K562 (cell line): ENCODE measurements at regions not wholly inside any gene's neighbourhood (a gene's known extent, or its start where the extent isn't known, plus 50 kb on each side); places are given as distances from the start of the nearest gene placed in this dataset.

ENCODE experiments used
- ATAC-seq: fragments of 200-7000 bp; cut with Tn5 transposase; 3 replicates; pipeline ENCODE4 v1.9.1; 2020; ENCODE audit warnings: moderate library complexity
- BruUV-seq: library from RNA; stranded (reverse); fragments of 400-500 nt; replicated peaks from 2 replicates; lab custom pipeline; 2021; lab: Mats Ljungman, UMichigan
- CTCF ChIA-PET: fragments of 300-600 bp; formaldehyde crosslinking; extraction: SDS; loops from one replicate; lab custom pipeline; 2021; ENCODE audit warnings: low intra/inter-chr PET ratio; lab: Yijun Ruan, JAX
- POLR2A ChIA-PET: fragments of 300-600, 350-650 bp; sonication (Branson Sonifier 250); formaldehyde crosslinking; extraction: SDS; loops from one replicate; lab custom pipeline; 2021; ENCODE audit warnings: antibody characterized with exemption, inconsistent platforms; lab: Yijun Ruan, JAX
- DNase-seq, 4 experiments: peaks; one replicate each; pipeline versions ENCODE4 v3.0.0 to v3.0.0-alpha.2; 2011 to 2018; ENCODE audit warnings: low spot score in 3 of 4, mixed read lengths in 3 of 4; ENCODE audit errors: extremely low read depth in 1 of 4
- FAIRE-seq: peaks from 2 replicates; lab custom pipeline; 2011; peaks lifted over from hg19 to GRCh38; lab: Jason Lieb, UNC
- H2AFZ ChIP-seq: 2 replicates; pipeline ENCODE4 v1.6.0; 2011; ENCODE audit warnings: low read depth, low read length, control low read depth, inconsistent platforms
- H3K27ac ChIP-seq: fragments of 200-600 bp; 3 replicates; pipeline ENCODE4 v1.8.0; 2011; ENCODE audit warnings: low read depth, mild to moderate bottlenecking, control low read depth, inconsistent platforms, low read length, moderate library complexity, mixed read lengths; ENCODE audit errors: extremely low read depth
- H3K27me3 ChIP-seq, 2 experiments: fragments of 300-600 bp in 1 of 2; 2 replicates in 1 of 2; 3 replicates in 1 of 2; pipeline versions ENCODE4 v1.6.0 to v1.8.0; 2011; ENCODE audit warnings: inconsistent platforms in 2 of 2, low read length in 2 of 2, mild to moderate bottlenecking in 1 of 2, mixed read lengths in 1 of 2, moderate library complexity in 1 of 2; ENCODE audit not compliant: control insufficient read depth in 2 of 2, insufficient read depth in 2 of 2
- H3K36me3 ChIP-seq: fragments of 300-600 bp; 3 replicates; pipeline ENCODE4 v1.8.0; 2011; ENCODE audit warnings: mild to moderate bottlenecking, low read length, inconsistent platforms; ENCODE audit not compliant: control insufficient read depth, insufficient read depth
- H3K4me1 ChIP-seq, 2 experiments: fragments of 200-600 bp in 1 of 2; replicated peaks in 1 of 2; 2 replicates in 1 of 2; 3 replicates in 1 of 2; pipeline versions ENCODE4 v1.5.1 to v1.8.0; 2011; ENCODE audit warnings: inconsistent platforms in 2 of 2, low read length in 2 of 2, mild to moderate bottlenecking in 1 of 2, mixed read lengths in 1 of 2, moderate library complexity in 1 of 2; ENCODE audit not compliant: control insufficient read depth in 2 of 2, insufficient read depth in 2 of 2
- H3K4me2 ChIP-seq: 2 replicates; pipeline ENCODE4 v1.6.1; 2011; ENCODE audit warnings: low read length, control low read depth, inconsistent platforms, mixed read lengths; ENCODE audit not compliant: insufficient read depth
- H3K4me3 ChIP-seq: fragments of 200-600 bp; sonication (generic), shearing (Covaris generic); 2 replicates; pipeline ENCODE4 v1.5.1; 2016; ENCODE audit warnings: control low read depth, inconsistent platforms
- H3K79me2 ChIP-seq: fragments of 200-600 bp; 3 replicates; pipeline ENCODE4 v1.8.0; 2011; ENCODE audit warnings: low read length, inconsistent platforms; ENCODE audit not compliant: control insufficient read depth, insufficient read depth
- H3K9ac ChIP-seq, 2 experiments: 2 replicates each; pipeline versions ENCODE4 v1.6.0 to v1.6.1; 2011; ENCODE audit warnings: low read depth in 2 of 2, low read length in 2 of 2, control low read depth in 1 of 2, inconsistent platforms in 1 of 2, mild to moderate bottlenecking in 1 of 2, mixed read lengths in 1 of 2; ENCODE audit not compliant: insufficient read depth in 1 of 2
- H3K9me1 ChIP-seq: one replicate; pipeline ENCODE4 v1.6.0; 2011; ENCODE audit warnings: inconsistent platforms, mild to moderate bottlenecking, low read length, moderate library complexity; ENCODE audit not compliant: control insufficient read depth, insufficient read depth
- H3K9me3 ChIP-seq: replicated peaks from 2 replicates; pipeline ENCODE4 v1.5.1; 2011; ENCODE audit warnings: low read depth, low read length, inconsistent platforms; ENCODE audit not compliant: control insufficient read depth, insufficient read depth
- H4K20me1 ChIP-seq: replicated peaks from 2 replicates; pipeline ENCODE4 v1.6.1; 2011; ENCODE audit warnings: low read length, inconsistent platforms, mixed read lengths; ENCODE audit not compliant: control insufficient read depth, insufficient read depth
- ARNT ChIP-seq, 2 experiments: fragments of 450-650 bp; IDR thresholded peaks; 2 replicates each; pipeline ENCODE4 v1.6.1; 2016; ENCODE audit warnings: mild to moderate bottlenecking in 1 of 2
- ATF6 ChIP-seq: sonication (generic); formaldehyde crosslinking; IDR thresholded peaks from 2 replicates; pipeline ENCODE4 v1.4.0; 2020; ENCODE audit warnings: mild to moderate bottlenecking, missing genetic modification reagents
- CREB3L1 ChIP-seq: fragments of 450-650 bp; IDR thresholded peaks from 2 replicates; pipeline ENCODE4 v1.6.1; 2014; ENCODE audit warnings: low read depth, mild to moderate bottlenecking, moderate library complexity, borderline replicate concordance
- FOSL1 ChIP-seq: fragments of 200-800 bp; sonication (Bioruptor generic); conservative IDR thresholded peaks from 2 replicates; pipeline ENCODE4 v1.6.1; 2016; ENCODE audit warnings: missing genetic modification characterization, missing compliant biosample characterization
- MECOM ChIP-seq: fragments of 250-450 bp; sonication (Bioruptor Pico); IDR thresholded peaks from 2 replicates; pipeline ENCODE4 v1.8.0; 2022; ENCODE audit warnings: inconsistent platforms
- PRDM10 ChIP-seq: fragments of 450-650 bp; IDR thresholded peaks from 2 replicates; pipeline ENCODE4 v1.6.1; 2018; ENCODE audit not compliant: partially characterized antibody
- PRPF4 ChIP-seq: fragments of 200-400 bp; formaldehyde crosslinking; IDR thresholded peaks from one replicate; pipeline ENCODE4 v1.6.1; 2017; ENCODE audit warnings: low read length, low read depth, mild to moderate bottlenecking; ENCODE audit not compliant: insufficient read depth, poor library complexity, severe bottlenecking
- RFX1 ChIP-seq: fragments of 450-650 bp; IDR thresholded peaks from 2 replicates; pipeline ENCODE4 v1.6.1; 2016; ENCODE audit warnings: mild to moderate bottlenecking, moderate library complexity
- SAFB ChIP-seq: fragments of 200-400 bp; formaldehyde crosslinking; IDR thresholded peaks from 2 replicates; pipeline ENCODE4 v1.6.1; 2017; ENCODE audit warnings: low read depth, low read length, borderline replicate concordance
- TAF15 ChIP-seq: fragments of 200-400 bp; formaldehyde crosslinking; IDR thresholded peaks from 2 replicates; pipeline ENCODE4 v1.6.1; 2017; ENCODE audit warnings: mild to moderate bottlenecking, low read depth, low read length, moderate library complexity
- USF1 ChIP-seq: sonication (generic); formaldehyde crosslinking; IDR thresholded peaks from 2 replicates; pipeline ENCODE4 v1.9.0; 2022; ENCODE audit warnings: mild to moderate bottlenecking, missing genetic modification reagents
- ZNF76 ChIP-seq: fragments of 250-450 bp; sonication (Bioruptor Pico); IDR thresholded peaks from 2 replicates; pipeline ENCODE4 v1.4.0; 2020; ENCODE audit warnings: mild to moderate bottlenecking, moderate library complexity, borderline replicate concordance
- ZZZ3 ChIP-seq: fragments of 450-650 bp; IDR thresholded peaks from 2 replicates; pipeline ENCODE4 v1.6.1; 2016; ENCODE audit warnings: antibody characterized with exemption, mild to moderate bottlenecking, moderate library complexity
- WGBS: fragments of 100-300 bp; shearing (Covaris generic); methylation state at CpG from one replicate; pipeline ENCODE4 v1.1.6; 2016; ENCODE audit warnings: low coverage, mixed read lengths; ENCODE audit not compliant: insufficient coverage; ENCODE audit errors: missing lambda C conversion rate; 5-methylcytosine and 5-hydroxymethylcytosine counted together
- in situ Hi-C: fragments of 300-500 bp; cut with MboI; formaldehyde crosslinking; loops from 4 replicates; pipeline ENCODE4 v1.15.0; 2018; ENCODE audit warnings: inconsistent platforms, mixed read lengths
- intact Hi-C: fragments of 100-400 bp; cut with micrococcal nuclease; formaldehyde crosslinking; loops from 2 replicates; pipeline ENCODE4 v1.14.2; 2022

- DNase-seq, result no peak
- 0% methylated on average over 6 of the region's 6 CpGs for WGBS
Observed at GRCh38 chrX:19177721-19178120, 55.5 kb upstream of the ADGRG2 start.

More at GRCh38 chrX:19177721-19178120, 55.5 kb upstream of the ADGRG2 start:
- no peaks in the 10 kb centered on the region for H3K4me1 ChIP-seq
- no peaks in the 10 kb centered on the region for H4K20me1 ChIP-seq
- no peak overlapping the region for H3K4me3 ChIP-seq
- H2AFZ ChIP-seq, result no peak overlapping the region
- no peaks in the 10 kb centered on the region for H3K36me3 ChIP-seq
- no peaks in the 10 kb centered on the region; a peak in 1 of 5 replicates for H3K27me3 ChIP-seq
- no peaks in the 10 kb centered on the region for H3K9me3 ChIP-seq
- no peak for FAIRE-seq
- no peak for ATAC-seq
- H3K79me2 ChIP-seq, result no peaks in the 10 kb centered on the region
- H3K4me2 ChIP-seq, result no peak overlapping the region
- in situ Hi-C loops (no loop called here), intact Hi-C loops (no loop called here)
- H3K9me1 ChIP-seq, result no peaks in the 10 kb centered on the region
- BruUV-seq, result no TSS peak
- no peak overlapping the region for H3K27ac ChIP-seq
- ChIA-PET CTCF (no interaction called here), POLR2A (no interaction called here)
- no peak overlapping the region for H3K9ac ChIP-seq
- TF ChIP-seq FOSL1 (tag) (no peak), TAF15 (no peak), USF1 (CRISPR knock-in tag) (no peak), ZZZ3 (no peak), CREB3L1 (no peak), RFX1 (no peak), ZNF76 (CRISPR knock-in tag) (no peak), PRDM10 (no peak), MECOM (CRISPR knock-in tag) (no peak), SAFB (no peak), PRPF4 (no peak), ATF6 (CRISPR knock-in tag) (no peak), ARNT (IDR thresholded peaks at IDR 0.05) (no peak)
